ENCODE measurements at regions not wholly inside any gene's neighbourhood (a gene's known extent, or its start where the extent isn't known, plus 50 kb on each side); places are given as distances from the start of the nearest gene placed in this dataset.

DNA sequence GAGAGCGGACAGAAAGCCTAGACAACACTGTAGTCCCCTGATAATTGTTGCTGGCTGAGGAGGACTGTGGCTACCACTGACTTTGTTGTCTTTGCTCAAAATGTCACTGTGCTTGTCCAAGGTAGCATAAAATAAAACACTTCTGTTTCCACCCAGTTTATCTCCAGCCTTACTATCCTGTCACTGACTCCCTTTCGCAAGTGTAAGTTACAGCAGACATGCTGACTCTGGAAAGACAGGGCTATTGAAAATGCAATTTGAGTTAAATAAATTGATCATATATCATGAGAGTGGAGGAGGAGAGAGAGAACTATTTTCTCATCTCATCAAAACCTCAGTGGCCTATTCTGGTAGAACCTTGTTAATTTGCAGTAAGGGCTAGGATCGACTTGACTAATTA is 138.0 kb upstream of the KIRREL3 start:
- DNase-seq (no peak), ATAC-seq (ENCODE audit: low read depth) (no peak)
- ChIA-PET POLR2A (no interaction called here), CTCF (no interaction called here)
- Histone ChIP-seq H2AFZ (ENCODE audit: insufficient read depth, low read depth, low read length, poor library complexity, severe bottlenecking) (no peak overlapping the region), H3K4me3 (ENCODE audit: control extremely low read depth in 1 of 5, extremely low read depth in 1 of 5, insufficient read depth in 1 of 5, low read depth in 2 of 5, low read length in 4 of 5) (no peak overlapping the region), H3K27me3 (replicated peaks in 1 of 4; ENCODE audit: control extremely low read depth in 1 of 4, control insufficient read depth in 3 of 4, insufficient read depth in 4 of 4, low read length in 3 of 4) (no peaks in the 10 kb centered on the region), H3K9me3 (ENCODE audit: control extremely low read depth in 1 of 3, control insufficient read depth in 2 of 3, insufficient read depth in 1 of 3, low read length in 2 of 3) (no peaks in the 10 kb centered on the region), H3K9ac (ENCODE audit: low read length) (no peak overlapping the region), H3K36me3 (replicated peaks in 1 of 2; ENCODE audit: control extremely low read depth in 1 of 2, control insufficient read depth in 1 of 2, extremely low read depth in 1 of 2, insufficient read depth in 2 of 2, low read length in 1 of 2) (no peaks in the 10 kb centered on the region), H3K79me2 (ENCODE audit: control insufficient read depth, insufficient read depth, low read length) (no peaks in the 10 kb centered on the region), H4K20me1 (ENCODE audit: control insufficient read depth, insufficient read depth, low read length, poor library complexity, severe bottlenecking) (no peaks in the 10 kb centered on the region), H3K4me2 (replicated peaks; ENCODE audit: low read depth, low read length, poor library complexity, severe bottlenecking) (no peak overlapping the region), H3K27ac (ENCODE audit: low read length in 2 of 2) (no peak overlapping the region), H3K4me1 (ENCODE audit: control insufficient read depth in 2 of 2, insufficient read depth in 2 of 2, low read length in 2 of 2) (no peaks in the 10 kb centered on the region)
- Mint-ChIP-seq H3K27ac (no peak overlapping the region), H3K4me3 (no peak overlapping the region), H3K4me1 (no peaks in the 10 kb centered on the region), H3K9me3 (ENCODE audit: insufficient read depth) (no peaks in the 10 kb centered on the region), H3K27me3 (no peaks in the 10 kb centered on the region)
- intact Hi-C loops (cut with micrococcal nuclease), result no loop called here
- WGBS (ENCODE audit: insufficient coverage), result no CpG with 5 or more reads among the region's 3 CpGs
- TF ChIP-seq, protein P1, sequence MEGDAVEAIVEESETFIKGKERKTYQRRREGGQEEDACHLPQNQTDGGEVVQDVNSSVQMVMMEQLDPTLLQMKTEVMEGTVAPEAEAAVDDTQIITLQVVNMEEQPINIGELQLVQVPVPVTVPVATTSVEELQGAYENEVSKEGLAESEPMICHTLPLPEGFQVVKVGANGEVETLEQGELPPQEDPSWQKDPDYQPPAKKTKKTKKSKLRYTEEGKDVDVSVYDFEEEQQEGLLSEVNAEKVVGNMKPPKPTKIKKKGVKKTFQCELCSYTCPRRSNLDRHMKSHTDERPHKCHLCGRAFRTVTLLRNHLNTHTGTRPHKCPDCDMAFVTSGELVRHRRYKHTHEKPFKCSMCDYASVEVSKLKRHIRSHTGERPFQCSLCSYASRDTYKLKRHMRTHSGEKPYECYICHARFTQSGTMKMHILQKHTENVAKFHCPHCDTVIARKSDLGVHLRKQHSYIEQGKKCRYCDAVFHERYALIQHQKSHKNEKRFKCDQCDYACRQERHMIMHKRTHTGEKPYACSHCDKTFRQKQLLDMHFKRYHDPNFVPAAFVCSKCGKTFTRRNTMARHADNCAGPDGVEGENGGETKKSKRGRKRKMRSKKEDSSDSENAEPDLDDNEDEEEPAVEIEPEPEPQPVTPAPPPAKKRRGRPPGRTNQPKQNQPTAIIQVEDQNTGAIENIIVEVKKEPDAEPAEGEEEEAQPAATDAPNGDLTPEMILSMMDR (IDR thresholded peaks at IDR 0.05), result no peak
- no peak for TF ChIP-seq EZH2 (IDR thresholded peaks at IDR 0.05; ENCODE audit: borderline replicate concordance, insufficient read depth, low read depth, low read length, poor library complexity, severe bottlenecking)

DNA sequence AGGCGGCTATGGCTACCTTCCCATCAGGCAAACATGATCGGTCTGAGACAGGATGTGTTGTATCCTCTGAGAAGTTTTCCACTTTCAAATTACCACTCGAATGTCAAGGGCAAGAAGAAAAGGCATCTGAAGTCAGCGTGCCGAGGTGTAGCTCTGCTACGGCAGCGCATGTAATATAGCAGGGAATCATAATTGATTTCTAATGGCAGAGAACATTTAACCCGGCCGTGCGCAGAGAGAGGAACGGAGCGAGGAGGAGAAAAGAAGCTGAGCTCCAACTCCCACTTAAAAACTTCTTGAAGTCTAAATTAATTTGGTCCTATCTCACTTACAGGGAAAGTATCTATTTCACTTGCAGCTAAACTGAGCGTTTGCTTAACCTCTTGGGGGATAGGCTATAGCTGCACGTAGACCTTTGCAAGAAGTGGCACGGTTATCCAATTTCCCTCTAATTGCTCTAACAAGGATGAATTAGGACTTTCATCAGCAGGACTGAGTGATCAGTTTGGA is 137.3 kb upstream of the KIRREL3 start:
- no peaks in the 10 kb centered on the region for H3K27me3 Mint-ChIP-seq
- no peak for TF ChIP-seq EZH2 (IDR thresholded peaks at IDR 0.05; ENCODE audit: borderline replicate concordance, insufficient read depth, low read depth, low read length, poor library complexity, severe bottlenecking)
- TF ChIP-seq, protein P1 (IDR thresholded peaks at IDR 0.05), result no peak
- Histone ChIP-seq H3K4me1 (ENCODE audit: control insufficient read depth in 2 of 2, insufficient read depth in 2 of 2, low read length in 2 of 2) (no peaks in the 10 kb centered on the region), H3K36me3 (replicated peaks in 1 of 2; ENCODE audit: control extremely low read depth in 1 of 2, control insufficient read depth in 1 of 2, extremely low read depth in 1 of 2, insufficient read depth in 2 of 2, low read length in 1 of 2) (no peaks in the 10 kb centered on the region), H3K27ac (ENCODE audit: low read length in 2 of 2) (no peak overlapping the region), H3K27me3 (replicated peaks in 1 of 4; ENCODE audit: control extremely low read depth in 1 of 4, control insufficient read depth in 3 of 4, insufficient read depth in 4 of 4, low read length in 3 of 4) (no peaks in the 10 kb centered on the region), H4K20me1 (ENCODE audit: control insufficient read depth, insufficient read depth, low read length, poor library complexity, severe bottlenecking) (no peaks in the 10 kb centered on the region), H2AFZ (ENCODE audit: insufficient read depth, low read depth, low read length, poor library complexity, severe bottlenecking) (no peak overlapping the region), H3K9me3 (ENCODE audit: control extremely low read depth in 1 of 3, control insufficient read depth in 2 of 3, insufficient read depth in 1 of 3, low read length in 2 of 3) (no peaks in the 10 kb centered on the region), H3K79me2 (ENCODE audit: control insufficient read depth, insufficient read depth, low read length) (no peaks in the 10 kb centered on the region), H3K4me3 (ENCODE audit: control extremely low read depth in 1 of 5, extremely low read depth in 1 of 5, insufficient read depth in 1 of 5, low read depth in 2 of 5, low read length in 4 of 5) (no peak overlapping the region), H3K9ac (ENCODE audit: low read length) (no peak overlapping the region), H3K4me2 (replicated peaks; ENCODE audit: low read depth, low read length, poor library complexity, severe bottlenecking) (no peak overlapping the region)
- no peaks in the 10 kb centered on the region for H3K4me1 Mint-ChIP-seq
- H3K27ac Mint-ChIP-seq, result no peak overlapping the region
- DNase-seq, result no peak
- H3K9me3 Mint-ChIP-seq (ENCODE audit: insufficient read depth), result no peaks in the 10 kb centered on the region
- H3K4me3 Mint-ChIP-seq, result no peak overlapping the region
- ChIA-PET CTCF (no interaction called here), POLR2A (no interaction called here)
- WGBS (ENCODE audit: insufficient coverage), result 97% methylated on average over 6 of the region's 15 CpGs
- ATAC-seq (ENCODE audit: low read depth), result no peak
- intact Hi-C loops (cut with micrococcal nuclease), result no loop called here

Data from B cell (primary cell).